ENCODE measurements at regions not wholly inside any gene's neighbourhood (a gene's known extent, or its start where the extent isn't known, plus 50 kb on each side); places are given as distances from the start of the nearest gene placed in this dataset.

DNA sequence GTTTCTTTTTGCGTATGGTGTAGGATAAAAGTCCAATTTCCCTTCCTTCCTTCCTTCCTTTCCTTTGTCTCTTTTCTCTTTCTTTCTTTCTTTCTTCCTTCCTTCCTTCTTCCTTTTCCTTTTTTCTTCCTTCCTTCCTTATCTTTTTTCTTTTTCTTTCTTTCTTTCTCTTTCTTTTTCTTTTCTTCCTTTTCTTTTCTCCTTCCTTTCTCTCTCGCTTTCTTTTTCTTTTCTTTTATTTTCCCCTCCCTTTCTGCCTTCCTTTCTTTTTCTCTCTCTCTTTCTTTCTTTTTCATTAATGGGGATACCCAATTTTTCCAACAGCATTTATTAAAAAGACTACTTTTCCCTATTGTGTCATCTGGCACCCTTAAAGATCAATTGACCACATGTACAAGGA is 1359.7 kb downstream of the FAM181B start:
- H3K9me3 Mint-ChIP-seq, result no peaks in the 10 kb centered on the region
- ATAC-seq (ENCODE audit: low read depth) (no peak), DNase-seq (no peak)
- no peaks in the 10 kb centered on the region for H3K36me3 Mint-ChIP-seq
- H3K27me3 Mint-ChIP-seq, result no peaks in the 10 kb centered on the region
- no peaks in the 10 kb centered on the region for H3K4me1 Mint-ChIP-seq
- H3K27ac Mint-ChIP-seq, result no peak overlapping the region
- POLR2A ChIA-PET, result no interaction called here
- no peak overlapping the region for H3K4me3 Mint-ChIP-seq

DNA sequence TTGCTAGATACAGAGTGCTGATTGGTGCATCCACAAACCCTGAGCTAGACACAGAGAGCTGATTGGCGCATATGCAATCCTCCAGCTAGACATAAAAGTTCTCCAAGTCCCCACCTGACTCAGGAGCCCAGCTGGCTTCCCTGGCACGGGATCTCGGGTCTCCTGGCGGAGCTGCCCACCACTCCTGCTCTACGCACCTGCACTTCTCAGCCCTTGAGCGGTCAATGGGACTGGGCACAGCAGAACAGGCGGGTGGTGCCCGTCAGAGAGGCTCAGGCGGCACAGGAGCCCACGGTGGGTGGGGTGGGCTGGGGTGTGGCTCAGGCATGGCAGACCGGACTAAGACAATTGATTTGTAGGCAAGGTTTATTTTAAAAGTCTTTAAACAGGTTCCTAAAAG is 1365.5 kb downstream of the FAM181B start:
- DNase-seq (no peak), ATAC-seq (ENCODE audit: low read depth) (no peak)
- no peaks in the 10 kb centered on the region for H3K4me1 Mint-ChIP-seq
- no peaks in the 10 kb centered on the region for H3K27me3 Mint-ChIP-seq
- H3K9me3 Mint-ChIP-seq, result peaks cover 1% of the 10 kb centered on the region
- H3K4me3 Mint-ChIP-seq, result no peak overlapping the region
- no peak overlapping the region for H3K27ac Mint-ChIP-seq
- H3K36me3 Mint-ChIP-seq, result no peaks in the 10 kb centered on the region
- POLR2A ChIA-PET, result no interaction called here

DNA sequence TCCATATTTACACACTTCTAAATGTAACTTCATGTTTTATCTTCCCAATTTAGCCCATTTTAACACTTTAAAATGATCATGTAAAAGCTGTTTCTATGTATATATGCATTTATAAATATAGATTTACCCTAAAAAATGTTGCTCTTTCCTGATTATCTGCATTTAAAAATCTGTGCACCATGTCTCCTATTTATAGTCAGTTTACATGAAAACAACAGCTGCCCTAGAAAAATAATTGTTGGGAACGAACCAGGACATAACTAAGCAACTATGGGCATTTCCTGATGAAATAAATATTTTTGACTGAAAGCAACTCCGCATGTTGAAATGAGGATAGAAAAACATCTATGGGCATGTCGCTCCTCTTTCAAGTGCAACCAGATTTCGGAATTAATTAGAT is 1368.2 kb downstream of the FAM181B start:
- Mint-ChIP-seq H3K4me3 (no peak overlapping the region), H3K27ac (no peak overlapping the region), H3K4me1 (no peaks in the 10 kb centered on the region), H3K9me3 (peaks cover 1% of the 10 kb centered on the region), H3K36me3 (no peaks in the 10 kb centered on the region), H3K27me3 (no peaks in the 10 kb centered on the region)
- POLR2A ChIA-PET, result no interaction called here
- DNase-seq (no peak), ATAC-seq (ENCODE audit: low read depth) (no peak)

- Mint-ChIP-seq H3K9me3 (peaks cover 8% of the 10 kb centered on the region), H3K4me1 (no peaks in the 10 kb centered on the region), H3K27ac (no peak overlapping the region), H3K4me3 (no peak overlapping the region), H3K27me3 (no peaks in the 10 kb centered on the region), H3K36me3 (no peaks in the 10 kb centered on the region)
- ATAC-seq (ENCODE audit: low read depth) (no peak), DNase-seq (no peak)
- POLR2A ChIA-PET, result no interaction called here
Observed at GRCh38 chr11:81359476-81359875, 1374.2 kb downstream of the FAM181B start.

DNA sequence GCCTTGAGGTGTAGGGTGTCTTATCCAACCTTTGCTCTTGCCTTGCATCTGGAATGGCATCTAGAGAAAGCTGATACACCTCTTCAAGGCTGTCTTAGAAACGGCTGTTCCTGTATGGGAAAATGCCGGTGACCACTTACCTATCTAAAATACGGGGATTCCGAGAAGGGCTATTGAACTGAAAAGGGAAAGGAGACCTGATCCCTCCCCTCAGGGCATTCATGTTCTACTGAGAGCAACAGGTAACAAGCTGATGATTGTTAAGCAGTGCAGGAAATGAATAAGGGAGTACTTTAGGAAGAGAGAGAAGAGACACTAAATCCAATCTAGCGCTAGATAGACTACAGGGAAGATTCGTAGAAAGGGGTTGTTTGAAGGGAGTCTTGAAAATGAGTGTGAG is 1388.1 kb downstream of the FAM181B start:
- H3K27me3 Mint-ChIP-seq, result no peaks in the 10 kb centered on the region
- H3K4me3 Mint-ChIP-seq, result no peak overlapping the region
- no peak overlapping the region for H3K27ac Mint-ChIP-seq
- DNase-seq (no peak), ATAC-seq (ENCODE audit: low read depth) (no peak)
- no peaks in the 10 kb centered on the region for H3K36me3 Mint-ChIP-seq
- H3K4me1 Mint-ChIP-seq, result no peaks in the 10 kb centered on the region
- H3K9me3 Mint-ChIP-seq, result no peaks in the 10 kb centered on the region
- POLR2A ChIA-PET, result no interaction called here

DNA sequence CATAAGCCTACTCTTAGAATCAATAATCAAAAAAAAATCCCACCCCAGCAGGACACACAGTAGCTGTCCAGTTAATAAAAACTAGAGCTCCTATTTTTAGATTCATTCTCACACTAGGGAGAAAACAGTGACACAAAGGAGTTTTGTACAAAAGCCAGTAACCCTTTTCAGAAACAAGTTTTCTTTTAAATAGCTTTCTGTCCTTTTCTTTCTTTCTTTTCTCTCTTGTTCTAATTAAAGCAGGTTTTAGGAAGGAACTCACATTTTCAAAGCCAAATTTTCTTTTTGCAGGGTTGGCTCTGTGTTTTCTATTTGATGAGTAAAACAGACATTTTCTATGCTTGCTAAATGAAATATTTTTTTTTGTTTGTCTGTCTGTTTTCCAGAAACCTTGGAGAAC is 1390.7 kb downstream of the FAM181B start:
- Mint-ChIP-seq H3K27me3 (no peaks in the 10 kb centered on the region), H3K4me3 (no peak overlapping the region), H3K36me3 (no peaks in the 10 kb centered on the region), H3K27ac (no peak overlapping the region), H3K9me3 (no peaks in the 10 kb centered on the region), H3K4me1 (no peaks in the 10 kb centered on the region)
- POLR2A ChIA-PET, result no interaction called here
- ATAC-seq (ENCODE audit: low read depth), result no peak
- DNase-seq, result no peak

DNA sequence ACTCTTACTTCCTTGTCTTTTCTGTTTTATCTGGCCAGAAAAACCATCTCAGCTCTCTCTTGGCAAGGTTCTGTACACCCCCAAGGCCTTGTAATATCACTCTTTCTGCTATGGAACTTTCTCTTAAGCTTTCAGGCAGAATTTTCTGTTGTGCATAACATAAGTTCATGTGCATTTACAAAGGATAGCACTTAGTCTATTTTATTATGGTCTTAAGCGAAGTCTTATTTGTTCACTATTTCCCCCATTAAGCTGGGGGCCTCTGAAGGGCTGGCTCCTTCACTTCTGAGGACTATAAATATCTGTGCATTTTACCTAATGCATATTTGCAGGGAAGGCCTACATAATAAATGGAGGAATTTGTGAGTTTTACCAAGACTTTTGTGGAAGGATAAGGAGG is 1393.4 kb downstream of the FAM181B start:
- ATAC-seq (ENCODE audit: low read depth) (no peak), DNase-seq (no peak)
- H3K9me3 Mint-ChIP-seq, result peaks cover 2% of the 10 kb centered on the region
- no peak overlapping the region for H3K4me3 Mint-ChIP-seq
- H3K27me3 Mint-ChIP-seq, result no peaks in the 10 kb centered on the region
- no peaks in the 10 kb centered on the region for H3K4me1 Mint-ChIP-seq
- H3K27ac Mint-ChIP-seq, result no peak overlapping the region
- no peaks in the 10 kb centered on the region for H3K36me3 Mint-ChIP-seq
- POLR2A ChIA-PET, result no interaction called here

DNA sequence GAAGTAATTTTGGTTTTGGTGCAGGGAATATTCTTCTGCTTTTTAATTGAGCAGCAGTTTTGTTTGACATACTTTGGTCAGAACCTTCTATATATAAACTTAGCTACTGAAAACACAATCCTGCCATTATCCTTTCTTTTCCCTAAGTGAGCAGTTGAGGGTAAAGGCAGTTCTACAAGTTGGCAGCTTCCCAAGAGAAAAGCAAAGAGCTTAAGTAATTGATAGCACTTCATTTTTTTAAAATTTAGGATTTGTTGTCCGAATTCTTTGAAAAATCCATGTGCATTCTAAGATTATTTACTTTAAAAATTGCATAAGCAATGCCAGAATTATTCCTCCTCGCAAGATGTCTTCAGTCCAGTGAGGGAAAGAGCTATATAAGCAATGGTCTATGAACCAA is 1394.1 kb downstream of the FAM181B start:
- POLR2A ChIA-PET, result no interaction called here
- Mint-ChIP-seq H3K4me1 (no peaks in the 10 kb centered on the region), H3K27me3 (no peaks in the 10 kb centered on the region), H3K36me3 (no peaks in the 10 kb centered on the region), H3K4me3 (no peak overlapping the region), H3K27ac (no peak overlapping the region), H3K9me3 (peaks cover 2% of the 10 kb centered on the region)
- DNase-seq (no peak), ATAC-seq (ENCODE audit: low read depth) (no peak)

DNA sequence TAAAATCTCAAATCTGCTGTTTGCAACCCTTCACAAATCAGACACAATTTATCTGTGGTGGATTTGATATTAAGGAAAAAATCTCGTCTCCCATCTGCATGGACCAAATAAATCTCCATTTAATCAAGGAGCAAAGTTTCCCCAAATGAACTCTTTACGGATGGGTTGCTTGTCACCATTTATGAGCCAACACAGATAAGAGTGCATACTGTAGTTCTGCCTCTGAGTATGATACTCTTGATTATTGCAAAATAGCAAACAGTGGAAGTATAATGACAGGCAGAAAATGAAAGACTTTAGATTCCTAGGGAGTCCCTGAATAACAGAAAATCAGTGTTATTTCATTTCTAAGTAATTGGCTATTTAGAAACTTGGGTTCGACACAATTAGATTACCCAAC is 1395.9 kb downstream of the FAM181B start:
- ATAC-seq (ENCODE audit: low read depth) (no peak), DNase-seq (no peak)
- H3K4me3 Mint-ChIP-seq, result no peak overlapping the region
- H3K36me3 Mint-ChIP-seq, result no peaks in the 10 kb centered on the region
- H3K9me3 Mint-ChIP-seq, result peaks cover 2% of the 10 kb centered on the region
- H3K4me1 Mint-ChIP-seq, result no peaks in the 10 kb centered on the region
- no peaks in the 10 kb centered on the region for H3K27me3 Mint-ChIP-seq
- no peak overlapping the region for H3K27ac Mint-ChIP-seq
- POLR2A ChIA-PET, result no interaction called here

DNA sequence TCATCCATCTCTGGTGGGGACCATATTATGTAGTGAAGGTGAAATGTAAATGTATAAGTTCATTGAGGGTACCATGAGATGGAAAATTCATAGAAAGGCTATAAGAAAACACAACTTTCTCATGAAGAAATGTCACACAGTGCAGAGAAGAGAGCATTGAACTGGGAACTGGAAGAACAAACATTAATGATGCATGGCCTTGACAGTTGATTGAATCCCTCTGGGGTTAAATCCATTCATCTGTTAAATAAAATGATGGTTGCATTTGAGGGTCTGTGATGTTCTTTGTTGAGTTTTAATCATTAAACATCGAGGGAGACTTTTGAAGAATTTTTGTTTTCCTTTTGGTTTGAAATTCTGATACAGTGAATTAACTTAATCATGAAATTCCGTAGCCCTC is 1401.4 kb downstream of the FAM181B start:
- POLR2A ChIA-PET, result no interaction called here

DNA sequence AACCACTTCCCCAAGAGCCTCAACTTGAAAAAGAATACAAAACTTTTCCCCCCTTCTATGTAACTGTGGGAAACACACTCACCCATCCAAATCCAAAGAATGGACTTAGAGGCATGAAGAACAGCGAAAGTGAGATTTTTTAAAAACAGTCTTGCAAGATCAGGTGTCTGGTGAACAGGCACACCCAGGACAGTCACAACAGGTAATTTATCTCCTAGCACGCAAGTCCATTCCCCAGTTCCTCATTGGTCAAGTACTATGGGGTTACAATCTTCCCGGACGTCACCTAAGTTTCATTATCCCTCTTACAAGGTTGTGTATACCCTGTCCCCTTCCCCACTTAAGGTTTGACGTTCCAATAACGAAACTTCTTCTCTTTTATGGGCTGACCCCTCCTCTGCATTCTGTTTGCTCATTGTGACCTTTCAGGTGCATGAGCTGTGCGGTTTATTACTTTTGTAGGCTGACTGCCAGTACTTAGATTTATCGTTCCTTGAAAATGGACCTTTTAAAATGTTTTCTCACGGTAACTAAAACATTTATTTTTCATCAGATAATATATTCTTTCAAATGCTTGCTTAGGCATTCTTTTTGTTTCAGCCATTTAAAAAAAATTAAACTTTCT is 1401.9 kb downstream of the FAM181B start:
- POLR2A ChIA-PET, result no interaction called here
- Mint-ChIP-seq H3K9me3 (no peaks in the 10 kb centered on the region), H3K27ac (no peak overlapping the region), H3K4me1 (no peaks in the 10 kb centered on the region), H3K36me3 (no peaks in the 10 kb centered on the region), H3K27me3 (no peaks in the 10 kb centered on the region), H3K4me3 (no peak overlapping the region)
- ATAC-seq (ENCODE audit: low read depth), result no peak
- DNase-seq, result no peak

More for the DNA sequence above, 1401.4 kb downstream of the FAM181B start:
- Mint-ChIP-seq H3K4me3 (no peak overlapping the region), H3K27ac (no peak overlapping the region), H3K4me1 (no peaks in the 10 kb centered on the region), H3K36me3 (no peaks in the 10 kb centered on the region), H3K9me3 (peaks cover 1% of the 10 kb centered on the region), H3K27me3 (no peaks in the 10 kb centered on the region)
- DNase-seq (no peak), ATAC-seq (ENCODE audit: low read depth) (no peak)

DNA sequence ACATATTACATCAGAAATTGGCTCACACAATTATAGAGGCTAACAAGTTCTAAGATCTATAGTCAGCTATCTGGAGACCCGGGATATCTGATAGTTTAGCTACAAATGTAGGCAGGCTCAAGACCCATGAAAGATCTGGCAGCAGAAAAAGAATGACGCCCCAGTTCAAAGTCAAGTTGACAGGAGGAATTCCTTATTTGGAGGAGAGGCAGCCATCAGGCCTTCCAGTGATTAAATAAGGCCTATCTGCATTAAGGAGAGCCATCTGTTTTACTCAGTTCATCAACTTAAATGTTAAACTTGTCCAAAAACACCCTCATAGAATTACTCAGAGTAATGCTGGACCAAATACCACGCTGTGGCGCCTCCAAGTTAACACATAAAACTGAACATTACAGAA is 1402.6 kb downstream of the FAM181B start:
- Mint-ChIP-seq H3K4me3 (no peak overlapping the region), H3K9me3 (no peaks in the 10 kb centered on the region), H3K27me3 (no peaks in the 10 kb centered on the region), H3K36me3 (no peaks in the 10 kb centered on the region), H3K4me1 (no peaks in the 10 kb centered on the region), H3K27ac (no peak overlapping the region)
- DNase-seq (no peak), ATAC-seq (ENCODE audit: low read depth) (no peak)
- POLR2A ChIA-PET, result no interaction called here

GRCh38 chr11:81303038-81303664 is 1430.5 kb downstream of the FAM181B start:
- H3K36me3 Mint-ChIP-seq, result no peaks in the 10 kb centered on the region

GRCh38 chr11:81301166-81301830 is 1432.4 kb downstream of the FAM181B start:
- no peak overlapping the region for H3K4me3 Mint-ChIP-seq
- H3K9me3 Mint-ChIP-seq, result peaks cover 4% of the 10 kb centered on the region
- H3K27me3 Mint-ChIP-seq, result no peaks in the 10 kb centered on the region
- DNase-seq (no peak), ATAC-seq (ENCODE audit: low read depth) (no peak)
- POLR2A ChIA-PET, result no interaction called here
- no peak overlapping the region for H3K27ac Mint-ChIP-seq
- H3K4me1 Mint-ChIP-seq, result no peaks in the 10 kb centered on the region
- H3K36me3 Mint-ChIP-seq, result no peaks in the 10 kb centered on the region

More at GRCh38 chr11:81303038-81303664, 1430.5 kb downstream of the FAM181B start:
- Mint-ChIP-seq H3K27me3 (no peaks in the 10 kb centered on the region), H3K9me3 (peaks cover 1% of the 10 kb centered on the region), H3K4me3 (no peak overlapping the region), H3K4me1 (no peaks in the 10 kb centered on the region), H3K27ac (no peak overlapping the region)
- POLR2A ChIA-PET, result no interaction called here
- no peak for DNase-seq
- ATAC-seq (ENCODE audit: low read depth), result no peak
